Uterus (tissue), 3 donors: ENCODE measurements at regions not wholly inside any gene's neighbourhood (a gene's known extent, or its start where the extent isn't known, plus 50 kb on each side); places are given as distances from the start of the nearest gene placed in this dataset.
"Not testable (repeated sequence)": the region's sequence is repeated elsewhere in the genome, so short reads cannot be mapped to it uniquely, and the experiment has no call there.

Experiments used
- DNase-seq, 2 donors: peaks; one replicate each; pipeline ENCODE4 v3.0.0-alpha.2; 2019 to 2020
- H3K27ac ChIP-seq, 2 donors: fragments of 200-600 bp; sonication (generic); 1 replicate in 1 of 2; 2 replicates in 1 of 2; pipeline ENCODE4 v1.5.1; 2016 to 2018
- H3K27me3 ChIP-seq, 2 donors: fragments of 200-600 bp; sonication (generic); one replicate each; pipeline ENCODE4 v1.5.1; 2018 to 2019; ENCODE audit warnings: control low read depth in 1 of 2
- H3K36me3 ChIP-seq, 2 donors: fragments of 200-600 bp; sonication (generic); one replicate each; pipeline ENCODE4 v1.5.1; 2019; ENCODE audit warnings: control low read depth in 1 of 2
- H3K4me1 ChIP-seq, 2 donors: fragments of 200-600 bp; sonication (generic); one replicate each; pipeline ENCODE4 v1.5.1; 2018 to 2019; ENCODE audit warnings: control low read depth in 1 of 2
- H3K4me3 ChIP-seq, 2 donors: fragments of 200-600 bp; sonication (generic); 1 replicate in 1 of 2; 2 replicates in 1 of 2; pipeline ENCODE4 v1.5.1; 2018 to 2019; ENCODE audit warnings: mild to moderate bottlenecking in 1 of 2
- H3K9me3 ChIP-seq, 2 donors: fragments of 200-600 bp; sonication (generic); one replicate each; pipeline ENCODE4 v1.5.1; 2019; ENCODE audit warnings: control low read depth in 1 of 2
- CTCF ChIP-seq, 4 experiments: fragments of 200-600 bp in 2 of 4; fragments of 450-650 bp in 2 of 4; sonication (generic) in 2 of 4; IDR thresholded peaks; one replicate each; pipeline ENCODE4 v1.5.1; 2016 to 2019; ENCODE audit warnings: antibody characterized with exemption in 4 of 4, mild to moderate bottlenecking in 2 of 4, moderate library complexity in 1 of 4
- POLR2A ChIP-seq, 2 donors: fragments of 450-650 bp; IDR thresholded peaks; one replicate each; pipeline ENCODE4 v1.6.1; 2016; ENCODE audit warnings: antibody characterized with exemption in 2 of 2, mild to moderate bottlenecking in 1 of 2, moderate library complexity in 1 of 2
- intact Hi-C: fragments of 100-400 bp; cut with DNase I; formaldehyde crosslinking; loops from one replicate; pipeline ENCODE4 v1.15.1; 2023; ENCODE audit warnings: low total_unique reads
- donor health status: DM: yes; HTN: yes; CAD: no.

- Histone ChIP-seq H3K27ac (no peak overlapping the region), H3K4me1 (no peaks in the 10 kb centered on the region), H3K36me3 (peaks cover 0 to 2% of the 10 kb centered on the region in 2 donors), H3K27me3 (no peaks in the 10 kb centered on the region), H3K9me3 (no peaks in the 10 kb centered on the region), H3K4me3 (no peak overlapping the region)
- DNase-seq, result no peak
- TF ChIP-seq CTCF (IDR thresholded peaks at IDR 0.05), result no peak
- intact Hi-C loops, result no loop called here
Measured at GRCh38 chr6:121887724-121888123, 452.3 kb downstream of the GJA1 start.

GRCh38 chr6:121890307-121890910 is 455.0 kb downstream of the GJA1 start:
- intact Hi-C loops, result no loop called here
- no peaks in the 10 kb centered on the region for H3K4me1 ChIP-seq
- H3K27me3 ChIP-seq, result no peaks in the 10 kb centered on the region
- H3K4me3 ChIP-seq, result no peak overlapping the region
- H3K36me3 ChIP-seq, result peaks cover 0 to 2% of the 10 kb centered on the region in 2 donors
- no peak overlapping the region for H3K27ac ChIP-seq
- H3K9me3 ChIP-seq, result no peaks in the 10 kb centered on the region
- TF ChIP-seq CTCF (IDR thresholded peaks at IDR 0.05), result no peak
- no peak for TF ChIP-seq POLR2A (IDR thresholded peaks at IDR 0.05)
- DNase-seq, result no peak

- H3K4me1 ChIP-seq, H3K4me3 ChIP-seq, H3K9me3 ChIP-seq, H3K27ac ChIP-seq, H3K27me3 ChIP-seq, H3K36me3 ChIP-seq, DNase-seq, intact Hi-C loops: not testable (repeated sequence)
Measured at GRCh38 chr6:121895731-121896130, 460.3 kb downstream of the GJA1 start.

- Histone ChIP-seq H3K36me3 (no peaks in the 10 kb centered on the region), H3K27me3 (no peaks in the 10 kb centered on the region), H3K4me3 (no peak overlapping the region), H3K9me3 (no peaks in the 10 kb centered on the region), H3K4me1 (no peaks in the 10 kb centered on the region), H3K27ac (no peak overlapping the region)
- TF ChIP-seq POLR2A (IDR thresholded peaks at IDR 0.05) (no peak), CTCF (IDR thresholded peaks at IDR 0.05) (no peak)
- intact Hi-C loops, result no loop called here
- DNase-seq, result no peak
Measured at GRCh38 chr6:121896363-121896762, 460.9 kb downstream of the GJA1 start.

GRCh38 chr6:121896771-121897170 is 461.3 kb downstream of the GJA1 start:
- Histone ChIP-seq H3K27me3 (no peaks in the 10 kb centered on the region), H3K4me3 (no peak overlapping the region), H3K27ac (no peak overlapping the region), H3K9me3 (no peaks in the 10 kb centered on the region), H3K36me3 (no peaks in the 10 kb centered on the region), H3K4me1 (no peaks in the 10 kb centered on the region)
- TF ChIP-seq POLR2A (IDR thresholded peaks at IDR 0.05) (no peak), CTCF (IDR thresholded peaks at IDR 0.05) (no peak)
- intact Hi-C loops, result no loop called here
- DNase-seq, result no peak

GRCh38 chr6:121897337-121897760 is 461.9 kb downstream of the GJA1 start:
- no peak overlapping the region for H3K27ac ChIP-seq
- intact Hi-C loops, result no loop called here
- DNase-seq, result no peak
- H3K27me3 ChIP-seq, result no peaks in the 10 kb centered on the region
- no peaks in the 10 kb centered on the region for H3K4me1 ChIP-seq
- H3K36me3 ChIP-seq, result no peaks in the 10 kb centered on the region
- TF ChIP-seq POLR2A (IDR thresholded peaks at IDR 0.05) (no peak), CTCF (IDR thresholded peaks at IDR 0.05) (no peak)
- no peak overlapping the region for H3K4me3 ChIP-seq
- H3K9me3 ChIP-seq, result no peaks in the 10 kb centered on the region
